Lower leg skin (tissue), 4 donors: ENCODE measurements at regions not wholly inside any gene's neighbourhood (a gene's known extent, or its start where the extent isn't known, plus 50 kb on each side); places are given as distances from the start of the nearest gene placed in this dataset.

ENCODE experiments used
- DNase-seq, 2 donors: peaks; one replicate each; pipeline ENCODE4 v3.0.0-alpha.2; 2019; ENCODE audit warnings: low spot score in 2 of 2
- H3K4me3 ChIP-seq: fragments of 200-600 bp; sonication (generic); 2 replicates; pipeline ENCODE4 v1.5.1; 2017; ENCODE audit warnings: mild to moderate bottlenecking, low read depth; ENCODE audit not compliant: poor library complexity, severe bottlenecking
- CTCF ChIP-seq, 3 donors: fragments of 450-650 bp; IDR thresholded peaks; one replicate each; pipeline ENCODE4 v1.5.1; 2016; ENCODE audit warnings: antibody characterized with exemption in 3 of 3, mild to moderate bottlenecking in 3 of 3, moderate library complexity in 2 of 3
- POLR2A ChIP-seq, 2 donors: fragments of 450-650 bp; IDR thresholded peaks; one replicate each; pipeline ENCODE4 v1.6.1; 2016 to 2017; ENCODE audit warnings: antibody characterized with exemption in 2 of 2, mild to moderate bottlenecking in 1 of 2, moderate library complexity in 1 of 2
- WGBS, 2 donors: methylation state at CpG; one replicate each; pipeline ENCODE4 v1.1.5; 2018; 5-methylcytosine and 5-hydroxymethylcytosine counted together
- intact Hi-C: fragments of 100-400 bp; cut with DNase I; formaldehyde crosslinking; loops from one replicate; pipeline ENCODE4 v1.15.0; 2023; ENCODE audit warnings: low total_unique reads

GRCh38 chr9:91045041-91045440 lies 243.4 kb downstream of the SYK start:
- WGBS, 2 donors, result 83 to 89% methylated on average over 2 of the region's 2 CpGs
- H3K4me3 ChIP-seq, result no peak overlapping the region
- intact Hi-C loops, result no loop called here
- no peak for DNase-seq
- TF ChIP-seq CTCF (IDR thresholded peaks at IDR 0.05), result no peak
- no peak for TF ChIP-seq POLR2A (IDR thresholded peaks at IDR 0.05)

DNA sequence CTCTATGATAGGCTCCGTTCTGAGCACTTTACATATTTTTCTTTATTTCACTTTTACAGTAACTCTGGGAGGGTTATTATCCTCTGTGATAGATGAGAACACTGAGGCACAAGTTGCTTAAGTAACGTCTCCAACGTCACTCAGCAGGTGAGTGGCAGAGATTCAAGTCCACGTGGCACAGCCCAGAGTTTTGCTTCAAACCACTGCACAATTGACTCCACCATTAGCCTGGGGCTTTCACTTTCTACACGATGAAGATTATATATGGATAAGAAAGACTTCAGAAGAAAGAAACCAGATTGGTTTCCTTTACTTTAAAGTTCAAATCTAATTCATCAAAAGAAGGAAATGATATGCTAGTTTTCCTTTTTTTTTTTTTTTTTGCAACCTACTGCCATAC lies 245.9 kb downstream of the SYK start:
- no peak overlapping the region for H3K4me3 ChIP-seq
- WGBS, 2 donors, result 27 to 28% methylated on average over 5 of the region's 5 CpGs
- no peak for TF ChIP-seq CTCF (IDR thresholded peaks at IDR 0.05)
- no peak for TF ChIP-seq POLR2A (IDR thresholded peaks at IDR 0.05)
- intact Hi-C loops, result no loop called here
- no peak for DNase-seq

DNA sequence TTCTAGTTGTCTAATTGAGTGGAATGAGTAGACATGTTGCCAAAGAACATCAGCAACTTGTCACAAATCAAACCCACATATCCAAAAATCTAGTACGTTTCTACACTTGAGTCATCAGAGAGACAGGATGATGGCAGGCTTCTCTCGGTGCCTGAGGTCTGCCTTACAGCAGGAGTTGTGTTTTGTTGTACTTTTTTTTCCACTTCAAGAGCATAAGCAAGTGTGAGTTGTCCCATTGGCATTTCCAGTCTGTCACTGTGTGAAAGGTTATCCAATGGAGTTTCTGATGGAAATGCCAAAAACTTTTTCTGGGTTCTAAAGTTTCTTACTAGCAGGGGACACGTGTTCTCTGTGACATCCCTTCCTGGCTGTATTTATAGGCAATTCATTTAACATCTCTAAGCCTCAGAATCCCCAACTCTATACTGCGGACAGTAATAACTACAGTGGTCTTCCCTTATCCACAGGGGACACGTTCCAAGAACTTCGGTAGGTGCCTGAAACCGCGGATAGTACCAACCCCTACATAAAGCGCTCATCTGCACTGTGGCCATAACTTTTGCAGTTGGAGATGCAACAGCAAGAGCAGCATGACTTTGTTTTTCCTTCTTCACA lies 246.5 kb downstream of the SYK start:
- intact Hi-C loops, result no loop called here
- peak in 1 of 2 donors; percentile 75 for DNase-seq
- H3K4me3 ChIP-seq, result no peak overlapping the region
- TF ChIP-seq CTCF (IDR thresholded peaks at IDR 0.05) (no peak), POLR2A (IDR thresholded peaks at IDR 0.05) (no peak)
- 69 to 70% methylated on average over 9 of the region's 9 CpGs for WGBS, 2 donors

DNA sequence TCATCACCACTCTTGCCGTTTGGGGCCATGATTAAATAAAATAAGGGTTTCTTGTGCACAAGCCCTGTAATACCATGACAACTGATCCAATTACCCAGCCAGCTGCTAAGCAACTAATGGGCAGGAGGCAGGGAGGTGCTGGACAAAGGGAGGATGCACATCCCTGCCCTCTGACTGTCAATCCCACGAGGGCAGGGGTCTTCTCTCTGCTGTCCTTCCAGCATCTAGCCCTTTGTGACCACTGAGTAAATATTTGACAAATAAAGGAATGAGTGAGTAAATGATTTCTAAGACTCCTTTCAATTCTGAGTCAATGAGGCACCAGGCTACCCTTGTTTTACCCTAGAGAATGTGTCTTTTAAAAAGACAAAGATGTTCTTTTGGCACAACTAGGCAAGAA lies 247.1 kb downstream of the SYK start:
- no peak for TF ChIP-seq POLR2A (IDR thresholded peaks at IDR 0.05)
- no peak for TF ChIP-seq CTCF (IDR thresholded peaks at IDR 0.05)
- peak in 1 of 2 donors; percentile 13 for DNase-seq
- WGBS, 2 donors, result 80 to 83% methylated on average over 2 of the region's 2 CpGs
- no peak overlapping the region for H3K4me3 ChIP-seq
- intact Hi-C loops, result no loop called here

GRCh38 chr9:91053824-91054223 lies 252.2 kb downstream of the SYK start:
- TF ChIP-seq POLR2A (IDR thresholded peaks at IDR 0.05), result no peak
- TF ChIP-seq CTCF (IDR thresholded peaks at IDR 0.05), result no peak
- intact Hi-C loops, result no loop called here
- DNase-seq, result no peak
- 95 to 98% methylated on average over 2 of the region's 2 CpGs for WGBS, 2 donors
- no peak overlapping the region for H3K4me3 ChIP-seq

DNA sequence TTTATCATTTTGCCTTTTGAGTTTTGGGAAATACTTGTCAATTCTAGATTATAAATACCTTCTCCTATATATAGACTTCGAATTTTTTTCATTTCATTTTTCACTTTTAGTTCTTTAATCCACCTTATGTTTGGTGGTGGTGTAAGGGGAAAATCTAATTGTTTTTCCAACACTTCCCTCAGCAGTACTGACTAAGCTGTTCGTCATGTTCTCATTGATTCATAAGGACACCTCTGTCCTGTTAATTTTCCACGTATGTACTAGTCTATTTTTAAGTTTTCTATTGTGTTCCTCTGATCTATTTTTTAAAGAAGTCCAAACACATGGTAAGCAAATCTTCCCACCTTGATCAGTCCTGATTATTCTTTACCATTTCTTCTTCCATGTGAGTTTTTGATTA lies 254.2 kb downstream of the SYK start:
- intact Hi-C loops, result no loop called here
- DNase-seq, result no peak
- H3K4me3 ChIP-seq, result no peak overlapping the region
- TF ChIP-seq CTCF (IDR thresholded peaks at IDR 0.05) (no peak), POLR2A (IDR thresholded peaks at IDR 0.05) (no peak)
- WGBS, 2 donors, result 73 to 81% methylated on average over 3 of the region's 3 CpGs
